Astrocyte (in vitro differentiated cells and primary cell): ENCODE measurements at regions not wholly inside any gene's neighbourhood (a gene's known extent, or its start where the extent isn't known, plus 50 kb on each side); places are given as distances from the start of the nearest gene placed in this dataset.

Experiments
- DNase-seq: peaks from one replicate; pipeline ENCODE4 v3.0.0-alpha.2; 2010; ENCODE audit warnings: low read depth
- FAIRE-seq: peaks from 2 replicates; lab custom pipeline; 2011; peaks lifted over from hg19 to GRCh38; lab: Jason Lieb, UNC
- H2AFZ ChIP-seq: 2 replicates; pipeline ENCODE4 v1.6.0; 2012; ENCODE audit warnings: low read depth, low read length, inconsistent platforms
- H3K27ac ChIP-seq: 2 replicates; pipeline ENCODE4 v1.5.1; 2011; ENCODE audit warnings: low read depth, low read length, inconsistent platforms
- H3K27me3 ChIP-seq: 2 replicates; pipeline ENCODE4 v1.6.0; 2011; ENCODE audit warnings: low read length, inconsistent platforms; ENCODE audit not compliant: insufficient read depth
- H3K36me3 ChIP-seq: 2 replicates; pipeline ENCODE4 v1.5.1; 2011; ENCODE audit warnings: low read length, inconsistent platforms; ENCODE audit not compliant: insufficient read depth
- H3K4me1 ChIP-seq: 2 replicates; pipeline ENCODE4 v1.5.1; 2011; ENCODE audit warnings: low read length, inconsistent platforms; ENCODE audit not compliant: insufficient read depth
- H3K4me2 ChIP-seq: 2 replicates; pipeline ENCODE4 v1.6.0; 2012; ENCODE audit warnings: low read length, inconsistent platforms
- H3K4me3 ChIP-seq: 2 replicates; pipeline ENCODE4 v1.5.1; 2011; ENCODE audit warnings: low read depth, mild to moderate bottlenecking, low read length, inconsistent platforms; ENCODE audit not compliant: insufficient read depth
- H3K79me2 ChIP-seq: 2 replicates; pipeline ENCODE4 v1.6.0; 2012; ENCODE audit warnings: mild to moderate bottlenecking, low read length, inconsistent platforms; ENCODE audit not compliant: insufficient read depth
- H3K9ac ChIP-seq: 2 replicates; pipeline ENCODE4 v1.6.0; 2012; ENCODE audit warnings: mild to moderate bottlenecking, low read length, inconsistent platforms
- H3K9me3 ChIP-seq: 2 replicates; pipeline ENCODE4 v1.5.1; 2012; ENCODE audit warnings: low read depth, mild to moderate bottlenecking, low read length, inconsistent platforms; ENCODE audit not compliant: insufficient read depth
- H4K20me1 ChIP-seq: 2 replicates; pipeline ENCODE4 v1.6.0; 2012; ENCODE audit warnings: low read length, inconsistent platforms; ENCODE audit not compliant: insufficient read depth
- H3K27ac Mint-ChIP-seq: one replicate; pipeline ENCODE4 v1.8.0; 2021; ENCODE audit warnings: mild to moderate bottlenecking, mixed read lengths; ENCODE audit not compliant: unreplicated experiment
- H3K27me3 Mint-ChIP-seq: one replicate; pipeline ENCODE4 v1.8.0; 2021; ENCODE audit warnings: low read depth, mixed read lengths; ENCODE audit not compliant: unreplicated experiment
- H3K36me3 Mint-ChIP-seq: one replicate; pipeline ENCODE4 v1.8.0; 2021; ENCODE audit warnings: low read depth, mixed read lengths; ENCODE audit not compliant: unreplicated experiment
- H3K4me1 Mint-ChIP-seq: one replicate; pipeline ENCODE4 v1.8.0; 2021; ENCODE audit warnings: low read depth, mixed read lengths; ENCODE audit not compliant: unreplicated experiment
- H3K4me3 Mint-ChIP-seq: one replicate; pipeline ENCODE4 v1.8.0; 2021; ENCODE audit warnings: mild to moderate bottlenecking, moderate library complexity, mixed read lengths; ENCODE audit not compliant: unreplicated experiment
- H3K9me3 Mint-ChIP-seq: one replicate; pipeline ENCODE4 v1.8.0; 2021; ENCODE audit warnings: mild to moderate bottlenecking, mixed read lengths; ENCODE audit not compliant: unreplicated experiment
- EZH2 ChIP-seq: IDR thresholded peaks from 2 replicates; pipeline ENCODE4 v1.6.1; 2012; ENCODE audit warnings: mild to moderate bottlenecking, low read length, inconsistent platforms; ENCODE audit not compliant: insufficient read depth
- TF ChIP-seq, protein P1 (sequence below): IDR thresholded peaks from 2 replicates; pipeline ENCODE4 v1.5.1; 2011; ENCODE audit warnings: low read depth, mild to moderate bottlenecking, inconsistent platforms, low read length, moderate library complexity; ENCODE audit not compliant: insufficient read depth

DNA sequence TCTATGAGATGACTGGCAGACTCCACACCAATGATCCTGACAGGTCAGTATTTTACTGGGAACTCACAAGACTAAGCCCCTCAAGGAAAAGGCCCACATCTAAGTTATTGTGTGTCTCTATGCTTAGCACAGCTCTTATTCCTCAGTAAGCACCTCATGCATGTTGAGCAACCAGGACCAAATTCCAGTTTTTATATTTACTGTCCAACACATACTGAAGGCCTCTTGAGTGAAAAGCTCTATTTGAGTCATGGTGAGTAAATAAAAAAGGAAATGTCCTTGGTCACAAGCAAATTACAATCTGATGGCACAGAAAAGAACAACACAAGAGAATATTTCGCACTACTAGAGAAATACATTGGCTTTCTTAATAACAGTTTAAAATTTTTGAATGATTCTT, 87.9 kb upstream of the ETAA1 start:
- no peaks in the 10 kb centered on the region for H3K36me3 Mint-ChIP-seq
- Histone ChIP-seq H3K9me3 (no peaks in the 10 kb centered on the region), H3K27me3 (no peaks in the 10 kb centered on the region), H3K36me3 (no peaks in the 10 kb centered on the region), H3K4me3 (no peak overlapping the region), H3K4me1 (peaks cover 3% of the 10 kb centered on the region), H3K9ac (no peak overlapping the region), H3K27ac (no peak overlapping the region), H3K4me2 (no peak overlapping the region), H3K79me2 (no peaks in the 10 kb centered on the region), H2AFZ (no peak overlapping the region), H4K20me1 (no peaks in the 10 kb centered on the region)
- DNase-seq = no peak
- H3K27ac Mint-ChIP-seq = no peak overlapping the region
- H3K27me3 Mint-ChIP-seq = peaks cover 3% of the 10 kb centered on the region
- H3K4me1 Mint-ChIP-seq = peaks cover 7% of the 10 kb centered on the region
- no peak for TF ChIP-seq EZH2
- TF ChIP-seq, protein P1, sequence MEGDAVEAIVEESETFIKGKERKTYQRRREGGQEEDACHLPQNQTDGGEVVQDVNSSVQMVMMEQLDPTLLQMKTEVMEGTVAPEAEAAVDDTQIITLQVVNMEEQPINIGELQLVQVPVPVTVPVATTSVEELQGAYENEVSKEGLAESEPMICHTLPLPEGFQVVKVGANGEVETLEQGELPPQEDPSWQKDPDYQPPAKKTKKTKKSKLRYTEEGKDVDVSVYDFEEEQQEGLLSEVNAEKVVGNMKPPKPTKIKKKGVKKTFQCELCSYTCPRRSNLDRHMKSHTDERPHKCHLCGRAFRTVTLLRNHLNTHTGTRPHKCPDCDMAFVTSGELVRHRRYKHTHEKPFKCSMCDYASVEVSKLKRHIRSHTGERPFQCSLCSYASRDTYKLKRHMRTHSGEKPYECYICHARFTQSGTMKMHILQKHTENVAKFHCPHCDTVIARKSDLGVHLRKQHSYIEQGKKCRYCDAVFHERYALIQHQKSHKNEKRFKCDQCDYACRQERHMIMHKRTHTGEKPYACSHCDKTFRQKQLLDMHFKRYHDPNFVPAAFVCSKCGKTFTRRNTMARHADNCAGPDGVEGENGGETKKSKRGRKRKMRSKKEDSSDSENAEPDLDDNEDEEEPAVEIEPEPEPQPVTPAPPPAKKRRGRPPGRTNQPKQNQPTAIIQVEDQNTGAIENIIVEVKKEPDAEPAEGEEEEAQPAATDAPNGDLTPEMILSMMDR = no peak
- no peak overlapping the region for H3K4me3 Mint-ChIP-seq
- peak; percentile 26 for FAIRE-seq
- H3K9me3 Mint-ChIP-seq = no peaks in the 10 kb centered on the region

DNA sequence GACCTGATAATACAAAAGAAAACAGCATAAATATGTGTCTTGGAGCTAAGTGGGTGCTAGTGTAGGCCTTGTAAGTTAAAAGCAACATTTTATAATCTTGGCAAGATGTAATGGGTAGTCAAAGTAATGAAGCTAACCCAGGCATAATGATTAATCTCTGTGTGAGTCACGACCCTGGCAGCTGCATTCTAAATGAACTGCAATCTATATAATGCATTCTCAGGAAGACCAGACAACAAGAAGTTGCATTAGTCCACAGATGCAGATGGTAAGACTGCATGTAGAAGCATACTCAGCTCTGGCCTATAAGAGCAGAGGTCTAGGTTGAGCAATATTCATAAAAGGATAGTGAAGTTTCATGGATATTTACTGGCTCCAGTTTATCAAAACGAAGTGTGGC, 85.6 kb upstream of the ETAA1 start:
- H3K4me2 ChIP-seq = peak overlapping the region; percentile 21
- Mint-ChIP-seq H3K27me3 (peaks cover 3% of the 10 kb centered on the region), H3K36me3 (no peaks in the 10 kb centered on the region), H3K27ac (no peak overlapping the region), H3K4me3 (no peak overlapping the region), H3K4me1 (peaks cover 7% of the 10 kb centered on the region), H3K9me3 (no peaks in the 10 kb centered on the region)
- no peak overlapping the region for H3K9ac ChIP-seq
- DNase-seq (peak; percentile 91), FAIRE-seq (peak; percentile 58)
- H3K4me3 ChIP-seq = no peak overlapping the region
- no peaks in the 10 kb centered on the region for H3K36me3 ChIP-seq
- TF ChIP-seq EZH2 = no peak
- TF ChIP-seq, protein P1 = no peak
- no peaks in the 10 kb centered on the region for H3K79me2 ChIP-seq
- H2AFZ ChIP-seq = no peak overlapping the region
- H3K4me1 ChIP-seq = peaks cover 3% of the 10 kb centered on the region
- H3K9me3 ChIP-seq = no peaks in the 10 kb centered on the region
- no peaks in the 10 kb centered on the region for H3K27me3 ChIP-seq
- H3K27ac ChIP-seq = no peak overlapping the region
- H4K20me1 ChIP-seq = no peaks in the 10 kb centered on the region

DNA sequence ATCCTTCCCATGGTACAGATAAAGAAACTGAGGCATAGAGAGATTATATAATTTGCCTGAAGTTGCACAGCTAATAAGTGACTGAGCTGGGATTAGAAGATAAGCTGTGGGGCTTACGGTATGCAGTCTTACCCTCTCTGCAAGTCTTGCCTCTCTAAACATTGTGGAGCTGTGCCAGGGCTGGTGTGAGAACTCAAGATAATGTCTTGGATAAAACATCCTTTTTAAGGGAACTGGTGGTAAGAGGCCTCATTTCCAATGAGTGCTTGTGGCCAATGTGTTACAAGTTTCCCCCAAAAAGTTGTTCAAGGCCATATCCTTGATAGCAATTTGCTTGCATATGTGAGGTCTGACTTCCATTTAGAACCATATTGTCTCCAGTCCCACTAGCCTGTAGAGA, 84.3 kb upstream of the ETAA1 start:
- H3K9ac ChIP-seq = no peak overlapping the region
- no peaks in the 10 kb centered on the region for H3K9me3 Mint-ChIP-seq
- no peaks in the 10 kb centered on the region for H4K20me1 ChIP-seq
- no peak overlapping the region for H3K4me2 ChIP-seq
- H3K27ac ChIP-seq = no peak overlapping the region
- H3K4me1 ChIP-seq = peaks cover 3% of the 10 kb centered on the region
- H2AFZ ChIP-seq = no peak overlapping the region
- H3K27me3 ChIP-seq = no peaks in the 10 kb centered on the region
- FAIRE-seq = no peak
- H3K4me3 Mint-ChIP-seq = no peak overlapping the region
- peaks cover 7% of the 10 kb centered on the region for H3K4me1 Mint-ChIP-seq
- H3K27me3 Mint-ChIP-seq = peaks cover 3% of the 10 kb centered on the region
- H3K9me3 ChIP-seq = no peaks in the 10 kb centered on the region
- TF ChIP-seq, protein P1 = no peak
- TF ChIP-seq EZH2 = no peak
- H3K4me3 ChIP-seq = no peak overlapping the region
- no peak for DNase-seq
- H3K36me3 Mint-ChIP-seq = no peaks in the 10 kb centered on the region
- H3K27ac Mint-ChIP-seq = no peak overlapping the region
- no peaks in the 10 kb centered on the region for H3K36me3 ChIP-seq
- no peaks in the 10 kb centered on the region for H3K79me2 ChIP-seq
